SK-N-SH treated with all-trans-retinoic acid at 6 μM for 48 hours (cell line): ENCODE measurements at regions not wholly inside any gene's neighbourhood (a gene's known extent, or its start where the extent isn't known, plus 50 kb on each side); places are given as distances from the start of the nearest gene placed in this dataset.

Experiments
- ATAC-seq: fragments of 200-7000 bp; cut with Tn5 transposase; 3 replicates; pipeline ENCODE4 v1.9.1; 2020; ENCODE audit warnings: mild to moderate bottlenecking, moderate library complexity
- ARNTL ChIP-seq: fragments of 450-650 bp; formaldehyde crosslinking; IDR thresholded peaks from 2 replicates; pipeline ENCODE4 v1.5.0; 2020; ENCODE audit warnings: low read depth, mild to moderate bottlenecking, moderate library complexity, borderline replicate concordance
- BACH2 ChIP-seq: fragments of 250-450 bp; sonication (Bioruptor Pico); IDR thresholded peaks from 2 replicates; pipeline ENCODE4 v1.9.0; 2021; ENCODE audit warnings: mild to moderate bottlenecking, borderline replicate concordance
- CREB5 ChIP-seq: fragments of 250-450 bp; sonication (Bioruptor Pico); IDR thresholded peaks from 2 replicates; pipeline ENCODE4 v1.5.1; 2020; ENCODE audit warnings: low read depth, mild to moderate bottlenecking, moderate library complexity
- CSDC2 ChIP-seq: fragments of 250-450 bp; sonication (Bioruptor Pico); IDR thresholded peaks from 2 replicates; pipeline ENCODE4 v1.5.0; 2020; ENCODE audit warnings: mild to moderate bottlenecking, moderate library complexity
- CSRNP3 ChIP-seq: fragments of 250-450 bp; sonication (Bioruptor Pico); IDR thresholded peaks from 2 replicates; pipeline ENCODE4 v1.5.1; 2021; ENCODE audit warnings: mild to moderate bottlenecking, moderate library complexity
- ESRRG ChIP-seq: fragments of 250-450 bp; sonication (Bioruptor Pico); IDR thresholded peaks from 2 replicates; pipeline ENCODE4 v1.6.1; 2021; ENCODE audit warnings: mild to moderate bottlenecking
- GLIS3 ChIP-seq: fragments of 250-450 bp; sonication (Bioruptor Pico); IDR thresholded peaks from 2 replicates; pipeline ENCODE4 v1.5.0; 2020; ENCODE audit warnings: mild to moderate bottlenecking, moderate library complexity
- ISL1 ChIP-seq: fragments of 250-450 bp; sonication (Bioruptor Pico); IDR thresholded peaks from 2 replicates; pipeline ENCODE4 v2.1.2; 2022; ENCODE audit warnings: mild to moderate bottlenecking, moderate library complexity
- OSR1 ChIP-seq: fragments of 250-450 bp; sonication (Bioruptor Pico); IDR thresholded peaks from 2 replicates; pipeline ENCODE4 v1.8.0; 2022; ENCODE audit warnings: moderate library complexity, mild to moderate bottlenecking, inconsistent platforms
- PATZ1 ChIP-seq: fragments of 250-450 bp; sonication (Bioruptor Pico); IDR thresholded peaks from 2 replicates; pipeline ENCODE4 v1.8.0; 2020; ENCODE audit warnings: mild to moderate bottlenecking, moderate library complexity, borderline replicate concordance
- POU6F1 ChIP-seq: fragments of 250-450 bp; sonication (Bioruptor Pico); IDR thresholded peaks from 2 replicates; pipeline ENCODE4 v1.8.0; 2021; ENCODE audit warnings: low read depth, mild to moderate bottlenecking, moderate library complexity, borderline replicate concordance
- PPARA ChIP-seq: fragments of 250-450 bp; sonication (Bioruptor Pico); IDR thresholded peaks from 2 replicates; pipeline ENCODE4 v1.5.0; 2020; ENCODE audit warnings: mild to moderate bottlenecking, borderline replicate concordance
- RARB ChIP-seq: fragments of 250-450 bp; sonication (Bioruptor Pico); IDR thresholded peaks from 2 replicates; pipeline ENCODE4 v1.8.0; 2021; ENCODE audit warnings: mild to moderate bottlenecking, moderate library complexity
- SNAI2 ChIP-seq: fragments of 250-450 bp; sonication (Bioruptor Pico); IDR thresholded peaks from 2 replicates; pipeline ENCODE4 v1.5.0; 2020; ENCODE audit warnings: mild to moderate bottlenecking, moderate library complexity
- TCF4 ChIP-seq: fragments of 250-450 bp; sonication (Bioruptor Pico); IDR thresholded peaks from 2 replicates; pipeline ENCODE4 v1.8.0; 2021; ENCODE audit warnings: mild to moderate bottlenecking, moderate library complexity, borderline replicate concordance
- TOX ChIP-seq: fragments of 250-450 bp; sonication (Bioruptor Pico); IDR thresholded peaks from 2 replicates; pipeline ENCODE4 v1.8.0; 2021; ENCODE audit warnings: mild to moderate bottlenecking, moderate library complexity, borderline replicate concordance
- TSHZ2 ChIP-seq: fragments of 250-450 bp; sonication (Bioruptor Pico); IDR thresholded peaks from 2 replicates; pipeline ENCODE4 v1.5.0; 2020; ENCODE audit warnings: mild to moderate bottlenecking, moderate library complexity
- ZFP3 ChIP-seq: fragments of 250-450 bp; sonication (Bioruptor Pico); IDR thresholded peaks from 2 replicates; pipeline ENCODE4 v1.5.0; 2020; ENCODE audit warnings: mild to moderate bottlenecking, moderate library complexity
- ZFP30 ChIP-seq: fragments of 450-650 bp; formaldehyde crosslinking; IDR thresholded peaks from 2 replicates; pipeline ENCODE4 v1.5.0; 2022; ENCODE audit warnings: mild to moderate bottlenecking, moderate library complexity
- ZNF565 ChIP-seq: fragments of 450-650 bp; formaldehyde crosslinking; conservative IDR thresholded peaks from 2 replicates; pipeline ENCODE4 v1.5.0; 2020; ENCODE audit warnings: low read depth, mild to moderate bottlenecking, moderate library complexity
- ZNF70 ChIP-seq: fragments of 450-650 bp; formaldehyde crosslinking; IDR thresholded peaks from 2 replicates; pipeline ENCODE4 v1.5.0; 2020; ENCODE audit warnings: mild to moderate bottlenecking, moderate library complexity
- ZNF8 ChIP-seq: fragments of 450-650 bp; formaldehyde crosslinking; IDR thresholded peaks from 2 replicates; pipeline ENCODE4 v1.5.0; 2020; ENCODE audit warnings: mild to moderate bottlenecking, moderate library complexity

- peak; percentile 63; the same call in 1 of the 3 replicates for ATAC-seq
- TF ChIP-seq POU6F1 (CRISPR knock-in tag) (no peak), TOX (CRISPR knock-in tag) (no peak), CREB5 (no peak), TCF4 (CRISPR knock-in tag) (peak; percentile 99), OSR1 (CRISPR knock-in tag) (no peak), BACH2 (0 out of 2 replicates have a peak, but pooled peaks have one; percentile 24), ARNTL (CRISPR knock-in tag) (no peak), TSHZ2 (CRISPR knock-in tag) (peak; percentile 87), GLIS3 (CRISPR knock-in tag) (no peak), ZNF565 (CRISPR knock-in tag) (0 out of 2 replicates have a peak, but pooled peaks have one; percentile 11), PATZ1 (CRISPR knock-in tag) (no peak), CSDC2 (CRISPR knock-in tag) (no peak), CSRNP3 (0 out of 2 replicates have a peak, but pooled peaks have one; percentile 15), ZNF8 (peak; percentile 46; the same call in 1 of the 2 replicates), ESRRG (no peak), RARB (CRISPR knock-in tag) (no peak), ISL1 (peak; percentile 68)
Observed at GRCh38 chr3:162348912-162349311, 852.3 kb downstream of the OTOL1 start.

- ATAC-seq, result no peak
- TF ChIP-seq GLIS3 (CRISPR knock-in tag) (no peak), ZNF70 (no peak), RARB (CRISPR knock-in tag) (no peak), ZFP3 (no peak), ZFP30 (CRISPR knock-in tag) (no peak), ZNF8 (no peak), ARNTL (CRISPR knock-in tag) (no peak), TCF4 (CRISPR knock-in tag) (no peak), PATZ1 (CRISPR knock-in tag) (no peak), BACH2 (no peak), ZNF565 (CRISPR knock-in tag) (no peak), CSRNP3 (no peak), TSHZ2 (CRISPR knock-in tag) (no peak), SNAI2 (CRISPR knock-in tag) (no peak), CSDC2 (CRISPR knock-in tag) (no peak), ESRRG (no peak), PPARA (no peak)
Observed at GRCh38 chr3:162353414-162353813, 856.8 kb downstream of the OTOL1 start.
